HFFc6 (cell line): ENCODE measurements at regions not wholly inside any gene's neighbourhood (a gene's known extent, or its start where the extent isn't known, plus 50 kb on each side); places are given as distances from the start of the nearest gene placed in this dataset.

ENCODE experiments used
- DNase-seq: peaks from one replicate; pipeline ENCODE4 v3.0.0-alpha.2; 2018
- H3K27ac Mint-ChIP-seq: 2 replicates; pipeline ENCODE4 v1.8.0; 2020; ENCODE audit warnings: mild to moderate bottlenecking, mixed read lengths
- H3K27me3 Mint-ChIP-seq: 2 replicates; pipeline ENCODE4 v1.8.0; 2021; ENCODE audit warnings: mild to moderate bottlenecking, moderate library complexity, mixed read lengths; ENCODE audit not compliant: insufficient read depth
- H3K36me3 Mint-ChIP-seq: 2 replicates; pipeline ENCODE4 v1.8.0; 2021; ENCODE audit warnings: low read depth, mixed read lengths
- H3K4me1 Mint-ChIP-seq: 2 replicates; pipeline ENCODE4 v1.8.0; 2020; ENCODE audit warnings: low read depth, mixed read lengths
- H3K4me3 Mint-ChIP-seq: 2 replicates; pipeline ENCODE4 v1.8.0; 2020; ENCODE audit warnings: mild to moderate bottlenecking, moderate library complexity, mixed read lengths
- H3K9me3 Mint-ChIP-seq: 2 replicates; pipeline ENCODE4 v1.8.0; 2020; ENCODE audit warnings: mild to moderate bottlenecking, mixed read lengths
- TF ChIP-seq, protein P1 (sequence below): fragments of 200-600 bp; sonication (generic); IDR thresholded peaks from 2 replicates; pipeline ENCODE4 v1.5.0; 2021; ENCODE audit warnings: antibody characterized with exemption, mild to moderate bottlenecking

DNA sequence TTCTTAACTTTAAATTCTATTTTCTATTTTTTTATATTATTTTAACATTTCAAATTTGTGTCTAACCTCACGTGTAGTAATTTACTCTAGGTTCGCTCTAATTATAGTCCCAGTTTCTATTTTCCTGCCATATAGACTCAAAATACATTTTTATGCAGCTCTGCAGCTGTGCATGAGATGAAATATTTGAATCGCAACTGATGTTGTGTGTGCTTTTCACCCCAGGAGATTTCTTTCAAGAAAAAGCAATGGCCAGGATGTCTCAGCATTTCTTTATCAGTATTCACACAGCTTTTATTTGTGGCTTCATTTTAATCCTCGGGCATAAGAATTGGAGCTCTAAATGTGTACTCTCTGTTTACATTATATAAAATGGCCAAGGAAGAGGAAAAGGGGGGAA, 157.6 kb downstream of the HDGFL1 start:
- no peak overlapping the region for H3K4me3 Mint-ChIP-seq
- DNase-seq = no peak
- no peak overlapping the region for H3K27ac Mint-ChIP-seq
- H3K4me1 Mint-ChIP-seq = no peaks in the 10 kb centered on the region
- no peaks in the 10 kb centered on the region for H3K36me3 Mint-ChIP-seq
- H3K27me3 Mint-ChIP-seq = no peaks in the 10 kb centered on the region
- TF ChIP-seq, protein P1, sequence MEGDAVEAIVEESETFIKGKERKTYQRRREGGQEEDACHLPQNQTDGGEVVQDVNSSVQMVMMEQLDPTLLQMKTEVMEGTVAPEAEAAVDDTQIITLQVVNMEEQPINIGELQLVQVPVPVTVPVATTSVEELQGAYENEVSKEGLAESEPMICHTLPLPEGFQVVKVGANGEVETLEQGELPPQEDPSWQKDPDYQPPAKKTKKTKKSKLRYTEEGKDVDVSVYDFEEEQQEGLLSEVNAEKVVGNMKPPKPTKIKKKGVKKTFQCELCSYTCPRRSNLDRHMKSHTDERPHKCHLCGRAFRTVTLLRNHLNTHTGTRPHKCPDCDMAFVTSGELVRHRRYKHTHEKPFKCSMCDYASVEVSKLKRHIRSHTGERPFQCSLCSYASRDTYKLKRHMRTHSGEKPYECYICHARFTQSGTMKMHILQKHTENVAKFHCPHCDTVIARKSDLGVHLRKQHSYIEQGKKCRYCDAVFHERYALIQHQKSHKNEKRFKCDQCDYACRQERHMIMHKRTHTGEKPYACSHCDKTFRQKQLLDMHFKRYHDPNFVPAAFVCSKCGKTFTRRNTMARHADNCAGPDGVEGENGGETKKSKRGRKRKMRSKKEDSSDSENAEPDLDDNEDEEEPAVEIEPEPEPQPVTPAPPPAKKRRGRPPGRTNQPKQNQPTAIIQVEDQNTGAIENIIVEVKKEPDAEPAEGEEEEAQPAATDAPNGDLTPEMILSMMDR = no peak
- peaks cover 32% of the 10 kb centered on the region for H3K9me3 Mint-ChIP-seq

DNA sequence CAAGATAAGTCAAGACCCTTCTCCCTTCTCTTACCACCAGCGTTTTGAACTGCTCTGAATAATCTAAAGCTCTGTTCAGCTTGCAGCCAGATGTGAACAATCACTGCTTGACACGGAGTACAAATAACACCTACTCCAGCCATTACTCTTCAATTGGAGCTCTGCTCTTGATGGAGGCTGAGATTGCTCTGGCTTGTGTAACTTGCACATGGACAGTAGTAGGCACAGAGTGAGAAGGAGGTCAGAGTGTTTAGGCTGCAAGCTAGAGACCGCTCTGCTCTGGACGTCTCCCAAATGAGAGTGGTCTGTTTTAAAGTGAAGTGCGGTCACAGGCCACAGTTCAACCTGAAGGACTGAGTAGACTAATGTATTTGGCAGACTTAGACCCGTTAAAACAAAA, 158.3 kb downstream of the HDGFL1 start:
- Mint-ChIP-seq H3K27ac (no peak overlapping the region), H3K4me1 (no peaks in the 10 kb centered on the region), H3K27me3 (no peaks in the 10 kb centered on the region), H3K9me3 (peaks cover 32% of the 10 kb centered on the region), H3K4me3 (no peak overlapping the region), H3K36me3 (no peaks in the 10 kb centered on the region)
- TF ChIP-seq, protein P1 = no peak
- DNase-seq = no peak

DNA sequence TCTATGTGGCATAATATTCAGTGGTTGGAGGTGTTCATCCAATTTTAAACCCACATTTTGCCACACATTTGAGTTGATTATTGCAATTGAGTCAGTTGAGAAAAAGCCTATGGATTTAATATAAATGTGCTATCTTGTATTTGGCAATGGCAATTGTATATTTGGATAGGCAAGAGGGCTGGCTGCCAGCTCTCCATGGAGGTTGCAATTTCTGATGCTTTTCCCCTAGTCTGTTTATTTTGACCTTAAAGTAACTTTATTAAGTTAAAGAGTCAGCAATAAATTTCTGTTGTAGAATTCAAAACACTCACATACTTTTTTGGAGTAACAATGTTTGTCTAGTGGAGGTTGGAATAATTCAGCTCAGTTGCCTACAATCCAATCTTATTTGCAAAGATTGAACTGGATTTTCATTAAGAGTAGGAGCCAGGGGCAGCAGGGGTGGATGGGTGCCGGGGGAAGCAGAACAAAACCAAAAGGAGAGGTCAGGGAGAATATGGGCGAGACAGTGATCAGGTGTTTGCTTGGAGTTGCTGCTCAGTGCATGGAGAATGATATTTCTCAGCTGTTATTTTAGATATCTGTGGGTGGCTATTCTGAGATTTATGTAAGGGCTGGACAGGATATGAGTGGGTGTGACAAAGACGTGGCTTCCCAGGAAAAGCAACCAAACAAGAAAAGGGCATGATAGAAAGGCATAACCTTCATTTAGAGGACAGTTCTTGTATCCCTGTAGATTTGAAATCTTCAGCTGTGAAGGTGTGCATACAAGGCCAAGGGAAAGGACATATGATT, 163.0 kb downstream of the HDGFL1 start:
- Mint-ChIP-seq H3K9me3 (peaks cover 17% of the 10 kb centered on the region), H3K27ac (no peak overlapping the region), H3K4me3 (no peak overlapping the region), H3K36me3 (0 out of 2 replicates have a peak, but pooled peaks cover 4% of the 10 kb centered on the region), H3K4me1 (no peaks in the 10 kb centered on the region), H3K27me3 (no peaks in the 10 kb centered on the region)
- no peak for DNase-seq
- TF ChIP-seq, protein P1 = no peak

DNA sequence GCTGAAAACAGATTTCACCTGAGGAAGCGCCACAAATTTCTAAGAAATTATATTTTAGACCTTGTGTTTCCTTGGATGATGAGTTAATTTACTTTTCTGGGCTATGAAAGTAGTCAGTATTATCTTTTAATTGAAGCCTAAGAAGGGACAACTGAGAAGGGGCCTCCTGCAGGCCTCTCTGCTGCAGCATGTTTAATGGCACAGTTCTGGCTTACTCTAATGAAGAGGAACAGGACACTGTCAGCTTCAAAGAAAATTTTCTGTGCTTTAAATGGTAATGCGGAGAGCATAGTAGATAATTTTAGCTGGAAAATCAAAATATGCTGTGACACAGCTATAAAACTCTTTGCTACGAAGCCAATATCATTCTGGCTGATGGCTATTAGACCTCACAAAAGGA, 167.4 kb downstream of the HDGFL1 start:
- Mint-ChIP-seq H3K4me3 (no peak overlapping the region), H3K27ac (no peak overlapping the region), H3K27me3 (no peaks in the 10 kb centered on the region), H3K36me3 (0 out of 2 replicates have a peak, but pooled peaks cover 4% of the 10 kb centered on the region), H3K9me3 (peaks cover 9% of the 10 kb centered on the region), H3K4me1 (no peaks in the 10 kb centered on the region)
- TF ChIP-seq, protein P1 = no peak
- DNase-seq = no peak

DNA sequence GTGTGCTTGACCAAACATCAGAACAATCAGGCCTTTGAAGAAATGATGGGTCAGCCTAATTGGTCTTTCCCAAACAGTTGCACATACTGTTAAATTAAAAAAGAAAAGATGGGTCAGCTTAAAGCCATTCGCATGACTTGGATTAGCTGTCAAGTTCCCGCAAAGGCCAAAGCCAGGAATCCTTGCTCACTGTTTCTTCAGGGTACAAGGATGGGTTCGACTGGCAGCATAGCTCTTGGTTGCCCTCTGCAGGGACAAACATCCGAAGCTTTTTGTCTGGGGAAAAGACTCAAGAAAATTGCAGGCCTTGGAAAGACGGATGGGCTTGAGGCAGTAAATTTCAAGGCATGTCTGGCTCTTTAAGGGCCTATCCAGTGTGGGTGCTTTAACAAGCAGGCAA, 168.0 kb downstream of the HDGFL1 start:
- Mint-ChIP-seq H3K36me3 (0 out of 2 replicates have a peak, but pooled peaks cover 4% of the 10 kb centered on the region), H3K27me3 (no peaks in the 10 kb centered on the region), H3K27ac (no peak overlapping the region), H3K9me3 (peaks cover 11% of the 10 kb centered on the region), H3K4me1 (no peaks in the 10 kb centered on the region), H3K4me3 (no peak overlapping the region)
- no peak for DNase-seq
- TF ChIP-seq, protein P1 = peak; percentile 32; the same call in 1 of the 2 replicates
